ENCODE measurements at regions not wholly inside any gene's neighbourhood (a gene's known extent, or its start where the extent isn't known, plus 50 kb on each side); places are given as distances from the start of the nearest gene placed in this dataset.

DNA sequence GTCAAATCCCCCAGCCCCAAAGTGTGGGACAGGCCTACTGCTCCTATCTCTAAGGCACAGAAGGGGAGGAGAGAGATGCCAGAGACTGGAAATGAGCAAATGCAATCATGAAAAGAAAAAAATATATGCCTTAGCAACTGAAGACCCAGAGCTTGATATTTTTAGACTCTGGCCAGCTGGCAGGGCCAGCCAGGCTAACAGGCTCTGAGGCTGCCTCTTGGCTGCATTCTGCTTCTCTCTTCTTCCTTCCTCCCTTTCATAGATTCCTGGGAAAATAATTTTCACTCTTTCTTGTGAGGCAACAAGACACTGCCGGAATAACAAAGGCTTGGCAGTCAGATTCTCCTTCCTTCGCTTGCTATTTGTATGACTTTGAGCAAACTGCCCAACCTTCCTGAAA is 209.1 kb downstream of the RAD51AP2 start:
- no peaks in the 10 kb centered on the region for H3K36me3 Mint-ChIP-seq (ENCODE audit: low read depth)
- H3K27ac ChIP-seq (ENCODE audit: low read depth) = no peak overlapping the region
- H3K27me3 Mint-ChIP-seq (ENCODE audit: insufficient read depth, low read depth, poor library complexity) = peaks cover 6% of the 10 kb centered on the region
- no peak overlapping the region for H3K4me3 Mint-ChIP-seq
- H3K9me3 Mint-ChIP-seq = no peaks in the 10 kb centered on the region
- ATAC-seq (no peak), DNase-seq (ENCODE audit: low spot score) (no peak)
- no peaks in the 10 kb centered on the region for H3F3A ChIP-seq (replicated peaks; ENCODE audit: low read depth)
- H3K36me3 ChIP-seq (ENCODE audit: insufficient read depth) = no peaks in the 10 kb centered on the region
- peak overlapping the region; percentile 2; the same call in 1 of the 2 replicates for H2AFZ ChIP-seq
- no peak overlapping the region for H3K4me3 ChIP-seq
- H3K4me1 ChIP-seq (ENCODE audit: insufficient read depth) = peaks cover 14% of the 10 kb centered on the region
- no peaks in the 10 kb centered on the region for H4K20me1 ChIP-seq (replicated peaks; ENCODE audit: insufficient read depth)
- H3K27me3 ChIP-seq (ENCODE audit: insufficient read depth) = no peaks in the 10 kb centered on the region
- H3K79me2 ChIP-seq (replicated peaks; ENCODE audit: insufficient read depth) = no peaks in the 10 kb centered on the region
- no peaks in the 10 kb centered on the region for H3K9me2 ChIP-seq (ENCODE audit: insufficient read depth)
- H3K4me2 ChIP-seq = no peak overlapping the region
- no peak overlapping the region for H3K27ac Mint-ChIP-seq
- H3K4me1 Mint-ChIP-seq = peaks cover 25% of the 10 kb centered on the region
- TF ChIP-seq EZH2 (IDR thresholded peaks at IDR 0.05; ENCODE audit: low read depth, unreplicated experiment) = no peak
- TF ChIP-seq CREB1 (CRISPR knock-in tag; IDR thresholded peaks at IDR 0.05; ENCODE audit: low read depth) = no peak
- TF ChIP-seq STAT1 (IDR thresholded peaks at IDR 0.05; ENCODE audit: unreplicated experiment) = no peak
- TF ChIP-seq, protein P1, sequence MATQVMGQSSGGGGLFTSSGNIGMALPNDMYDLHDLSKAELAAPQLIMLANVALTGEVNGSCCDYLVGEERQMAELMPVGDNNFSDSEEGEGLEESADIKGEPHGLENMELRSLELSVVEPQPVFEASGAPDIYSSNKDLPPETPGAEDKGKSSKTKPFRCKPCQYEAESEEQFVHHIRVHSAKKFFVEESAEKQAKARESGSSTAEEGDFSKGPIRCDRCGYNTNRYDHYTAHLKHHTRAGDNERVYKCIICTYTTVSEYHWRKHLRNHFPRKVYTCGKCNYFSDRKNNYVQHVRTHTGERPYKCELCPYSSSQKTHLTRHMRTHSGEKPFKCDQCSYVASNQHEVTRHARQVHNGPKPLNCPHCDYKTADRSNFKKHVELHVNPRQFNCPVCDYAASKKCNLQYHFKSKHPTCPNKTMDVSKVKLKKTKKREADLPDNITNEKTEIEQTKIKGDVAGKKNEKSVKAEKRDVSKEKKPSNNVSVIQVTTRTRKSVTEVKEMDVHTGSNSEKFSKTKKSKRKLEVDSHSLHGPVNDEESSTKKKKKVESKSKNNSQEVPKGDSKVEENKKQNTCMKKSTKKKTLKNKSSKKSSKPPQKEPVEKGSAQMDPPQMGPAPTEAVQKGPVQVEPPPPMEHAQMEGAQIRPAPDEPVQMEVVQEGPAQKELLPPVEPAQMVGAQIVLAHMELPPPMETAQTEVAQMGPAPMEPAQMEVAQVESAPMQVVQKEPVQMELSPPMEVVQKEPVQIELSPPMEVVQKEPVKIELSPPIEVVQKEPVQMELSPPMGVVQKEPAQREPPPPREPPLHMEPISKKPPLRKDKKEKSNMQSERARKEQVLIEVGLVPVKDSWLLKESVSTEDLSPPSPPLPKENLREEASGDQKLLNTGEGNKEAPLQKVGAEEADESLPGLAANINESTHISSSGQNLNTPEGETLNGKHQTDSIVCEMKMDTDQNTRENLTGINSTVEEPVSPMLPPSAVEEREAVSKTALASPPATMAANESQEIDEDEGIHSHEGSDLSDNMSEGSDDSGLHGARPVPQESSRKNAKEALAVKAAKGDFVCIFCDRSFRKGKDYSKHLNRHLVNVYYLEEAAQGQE (IDR thresholded peaks at IDR 0.05; ENCODE audit: unreplicated experiment) = no peak
- TF ChIP-seq, protein P2, sequence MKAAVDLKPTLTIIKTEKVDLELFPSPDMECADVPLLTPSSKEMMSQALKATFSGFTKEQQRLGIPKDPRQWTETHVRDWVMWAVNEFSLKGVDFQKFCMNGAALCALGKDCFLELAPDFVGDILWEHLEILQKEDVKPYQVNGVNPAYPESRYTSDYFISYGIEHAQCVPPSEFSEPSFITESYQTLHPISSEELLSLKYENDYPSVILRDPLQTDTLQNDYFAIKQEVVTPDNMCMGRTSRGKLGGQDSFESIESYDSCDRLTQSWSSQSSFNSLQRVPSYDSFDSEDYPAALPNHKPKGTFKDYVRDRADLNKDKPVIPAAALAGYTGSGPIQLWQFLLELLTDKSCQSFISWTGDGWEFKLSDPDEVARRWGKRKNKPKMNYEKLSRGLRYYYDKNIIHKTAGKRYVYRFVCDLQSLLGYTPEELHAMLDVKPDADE (IDR thresholded peaks at IDR 0.05) = no peak

DNA sequence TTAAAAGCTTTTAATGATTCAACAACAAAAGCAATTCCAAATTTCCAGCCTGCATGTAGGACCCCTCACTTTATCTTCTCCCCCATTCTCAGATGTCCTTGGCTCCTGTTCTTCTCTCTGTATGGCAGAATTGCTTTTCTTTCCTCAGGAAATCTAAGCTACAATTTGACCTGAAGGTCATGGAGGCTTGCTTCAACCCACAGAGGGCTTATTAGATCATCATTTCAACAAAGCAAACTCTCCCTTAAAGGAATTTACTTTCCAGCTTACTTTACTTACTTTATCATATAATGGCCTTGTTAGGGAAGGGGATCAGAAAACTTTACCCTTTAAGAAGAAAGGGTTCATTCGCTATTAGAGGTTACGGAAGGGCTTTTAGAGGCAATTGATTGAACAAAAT is 211.5 kb downstream of the RAD51AP2 start:
- no peak overlapping the region for H3K27ac Mint-ChIP-seq
- no peak for ATAC-seq
- no peak for TF ChIP-seq EZH2 (IDR thresholded peaks at IDR 0.05; ENCODE audit: low read depth, unreplicated experiment)
- TF ChIP-seq ZNF331 (CRISPR knock-in tag; IDR thresholded peaks at IDR 0.05; ENCODE audit: low read depth) = no peak
- no peak for TF ChIP-seq CREB1 (CRISPR knock-in tag; IDR thresholded peaks at IDR 0.05; ENCODE audit: low read depth)
- TF ChIP-seq STAT1 (IDR thresholded peaks at IDR 0.05; ENCODE audit: unreplicated experiment) = no peak
- TF ChIP-seq, protein P2 (IDR thresholded peaks at IDR 0.05) = no peak
- TF ChIP-seq, protein P3, sequence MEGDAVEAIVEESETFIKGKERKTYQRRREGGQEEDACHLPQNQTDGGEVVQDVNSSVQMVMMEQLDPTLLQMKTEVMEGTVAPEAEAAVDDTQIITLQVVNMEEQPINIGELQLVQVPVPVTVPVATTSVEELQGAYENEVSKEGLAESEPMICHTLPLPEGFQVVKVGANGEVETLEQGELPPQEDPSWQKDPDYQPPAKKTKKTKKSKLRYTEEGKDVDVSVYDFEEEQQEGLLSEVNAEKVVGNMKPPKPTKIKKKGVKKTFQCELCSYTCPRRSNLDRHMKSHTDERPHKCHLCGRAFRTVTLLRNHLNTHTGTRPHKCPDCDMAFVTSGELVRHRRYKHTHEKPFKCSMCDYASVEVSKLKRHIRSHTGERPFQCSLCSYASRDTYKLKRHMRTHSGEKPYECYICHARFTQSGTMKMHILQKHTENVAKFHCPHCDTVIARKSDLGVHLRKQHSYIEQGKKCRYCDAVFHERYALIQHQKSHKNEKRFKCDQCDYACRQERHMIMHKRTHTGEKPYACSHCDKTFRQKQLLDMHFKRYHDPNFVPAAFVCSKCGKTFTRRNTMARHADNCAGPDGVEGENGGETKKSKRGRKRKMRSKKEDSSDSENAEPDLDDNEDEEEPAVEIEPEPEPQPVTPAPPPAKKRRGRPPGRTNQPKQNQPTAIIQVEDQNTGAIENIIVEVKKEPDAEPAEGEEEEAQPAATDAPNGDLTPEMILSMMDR (conservative IDR thresholded peaks at IDR 0.05; ENCODE audit: low read depth in 2 of 2) = no peak
- TF ChIP-seq NANOG (IDR thresholded peaks at IDR 0.05; ENCODE audit: borderline replicate concordance) = no peak
- TF ChIP-seq, protein P1 (IDR thresholded peaks at IDR 0.05; ENCODE audit: unreplicated experiment) = no peak
- TF ChIP-seq ZNF114 (CRISPR knock-in tag; IDR thresholded peaks at IDR 0.05) = no peak
- no peak for TF ChIP-seq POLR2AphosphoS5 (IDR thresholded peaks at IDR 0.05; ENCODE audit: low read depth)

More for the DNA sequence above, 211.5 kb downstream of the RAD51AP2 start:
- Histone ChIP-seq H3K4me3 (no peak overlapping the region), H2AFZ (no peak overlapping the region), H4K20me1 (replicated peaks; ENCODE audit: insufficient read depth) (no peaks in the 10 kb centered on the region), H3F3A (replicated peaks; ENCODE audit: low read depth) (no peaks in the 10 kb centered on the region), H3K4me2 (no peak overlapping the region), H3K27ac (ENCODE audit: low read depth) (no peak overlapping the region), H3K27me3 (ENCODE audit: insufficient read depth) (no peaks in the 10 kb centered on the region), H3K4me1 (ENCODE audit: insufficient read depth) (peaks cover 28% of the 10 kb centered on the region), H3K79me2 (replicated peaks; ENCODE audit: insufficient read depth) (no peaks in the 10 kb centered on the region), H3K36me3 (ENCODE audit: insufficient read depth) (no peaks in the 10 kb centered on the region), H3K9me2 (ENCODE audit: insufficient read depth) (no peaks in the 10 kb centered on the region)
- Mint-ChIP-seq H3K36me3 (ENCODE audit: low read depth) (no peaks in the 10 kb centered on the region), H3K4me3 (no peak overlapping the region), H3K9me3 (no peaks in the 10 kb centered on the region), H3K4me1 (peaks cover 40% of the 10 kb centered on the region), H3K27me3 (ENCODE audit: insufficient read depth, low read depth, poor library complexity) (peaks cover 5% of the 10 kb centered on the region)
- DNase-seq (ENCODE audit: low spot score) = no peak

Data from GM23338 (cell line).